ENCODE measurements at regions not wholly inside any gene's neighbourhood (a gene's known extent, or its start where the extent isn't known, plus 50 kb on each side); places are given as distances from the start of the nearest gene placed in this dataset.

- no peak for TF ChIP-seq CTCF (IDR thresholded peaks at IDR 0.05; ENCODE audit: insufficient read depth, low read depth, low read length)
- no peak for TF ChIP-seq EZH2 (IDR thresholded peaks at IDR 0.05; ENCODE audit: insufficient read depth, low read length)
Observed at GRCh38 chr18:34018336-34018735, 206.4 kb downstream of the NOL4 start.

All from astrocyte (in vitro differentiated cells and primary cell).